Fibroblast of gingiva (primary cell): ENCODE measurements at regions not wholly inside any gene's neighbourhood (a gene's known extent, or its start where the extent isn't known, plus 50 kb on each side); places are given as distances from the start of the nearest gene placed in this dataset.
"Not testable (repeated sequence)": the region's sequence is repeated elsewhere in the genome, so short reads cannot be mapped to it uniquely, and the experiment has no call there.

Experiments used
- DNase-seq: peaks from one replicate; pipeline ENCODE4 v3.0.0-alpha.2; 2011; ENCODE audit warnings: low read depth

DNA sequence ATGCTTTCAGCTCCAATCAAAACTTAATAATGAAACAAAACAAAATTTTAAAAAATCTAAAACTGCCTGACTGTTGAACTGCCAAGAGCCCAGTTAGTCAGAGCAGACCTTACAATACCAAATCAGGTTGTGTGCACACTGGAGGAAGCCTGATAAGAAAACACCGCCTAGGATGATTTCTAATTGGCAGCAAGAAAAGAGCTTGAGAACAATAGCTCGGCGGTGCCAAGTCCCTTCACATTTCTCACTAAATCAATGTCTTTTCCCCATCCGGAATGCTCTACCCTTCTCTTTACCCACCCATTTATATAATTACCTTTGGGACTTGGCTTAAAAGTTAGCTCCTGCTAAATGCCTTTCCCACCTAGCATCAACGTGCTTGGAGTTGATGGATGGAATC is 256.7 kb downstream of the C12orf75 start:
- no peak for DNase-seq

DNA sequence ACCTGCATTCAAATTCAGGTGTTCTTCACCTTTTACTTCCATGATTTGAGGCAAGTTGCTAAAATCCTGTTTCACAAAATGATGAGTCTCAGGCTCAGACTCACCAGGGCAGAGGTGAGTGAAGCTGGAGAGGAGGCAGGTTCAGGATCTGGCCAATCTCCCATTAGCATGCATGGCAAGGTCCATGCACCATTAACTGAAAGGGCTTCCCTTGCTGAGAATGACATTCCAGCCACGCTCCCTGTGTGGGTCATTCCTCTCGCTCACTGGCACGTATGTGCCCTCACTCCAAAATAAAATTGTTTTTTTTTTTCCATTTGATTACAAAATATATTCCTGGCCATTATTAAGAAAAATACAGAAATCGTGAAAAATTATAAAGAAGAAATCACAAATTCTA is 257.6 kb downstream of the C12orf75 start:
- DNase-seq, result no peak

DNA sequence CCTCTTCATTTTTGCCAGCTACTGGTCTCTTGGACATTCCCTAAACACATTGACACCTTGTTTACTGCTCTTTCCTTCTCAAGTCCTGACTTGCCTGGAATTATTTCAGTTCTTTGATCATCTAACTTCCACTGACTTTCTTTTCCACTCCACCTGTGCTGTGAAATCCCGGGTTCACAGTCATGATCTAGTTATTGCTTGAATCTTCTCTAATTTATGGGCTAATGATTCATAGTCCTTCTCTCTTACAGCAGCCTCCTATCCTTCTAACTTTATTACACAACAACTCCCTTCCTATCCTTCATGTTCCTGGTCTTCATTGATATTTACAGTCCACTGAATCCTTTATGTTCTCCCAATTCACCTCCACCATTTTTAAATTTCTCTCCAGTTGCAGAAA is 260.1 kb downstream of the C12orf75 start:
- DNase-seq, result no peak

DNA sequence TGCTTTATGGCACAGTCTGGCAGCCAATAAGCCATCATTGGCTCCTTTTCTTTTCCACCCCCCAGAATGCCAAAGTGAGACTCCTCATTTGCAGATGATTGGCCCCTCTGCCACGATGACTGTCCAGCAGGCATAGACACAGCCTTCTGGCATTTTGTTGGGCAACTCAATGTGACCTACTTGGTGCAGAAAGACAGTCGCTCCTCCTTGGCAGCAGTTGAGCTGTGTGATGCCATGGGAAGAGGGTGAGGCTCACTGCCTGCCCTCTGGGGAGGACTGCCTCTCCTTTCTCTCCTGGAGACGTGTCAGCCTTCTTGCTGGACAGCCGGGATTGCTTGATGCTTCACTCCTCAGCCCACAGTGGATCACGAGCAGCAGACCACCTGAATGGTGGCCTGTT is 264.9 kb downstream of the C12orf75 start:
- no peak for DNase-seq

DNA sequence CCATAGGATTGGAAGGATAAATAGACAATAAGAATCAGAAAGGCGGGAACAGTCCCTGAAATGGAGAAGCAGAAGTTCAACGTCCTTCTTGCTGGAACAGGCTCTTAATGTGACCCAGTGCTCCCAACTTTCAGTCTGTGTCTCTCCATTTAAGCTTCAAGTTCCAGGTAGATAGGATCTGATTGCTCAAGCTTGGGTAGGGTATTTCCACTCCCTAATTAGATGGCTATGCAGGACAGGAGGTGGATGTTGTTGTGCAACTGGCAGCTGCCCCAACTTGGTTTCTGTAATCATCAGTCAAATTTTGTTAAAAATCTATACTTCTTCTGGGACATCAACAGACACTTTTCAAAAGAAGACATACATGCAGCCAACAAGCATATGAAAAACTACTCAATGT is 266.2 kb downstream of the C12orf75 start:
- no peak for DNase-seq

DNA sequence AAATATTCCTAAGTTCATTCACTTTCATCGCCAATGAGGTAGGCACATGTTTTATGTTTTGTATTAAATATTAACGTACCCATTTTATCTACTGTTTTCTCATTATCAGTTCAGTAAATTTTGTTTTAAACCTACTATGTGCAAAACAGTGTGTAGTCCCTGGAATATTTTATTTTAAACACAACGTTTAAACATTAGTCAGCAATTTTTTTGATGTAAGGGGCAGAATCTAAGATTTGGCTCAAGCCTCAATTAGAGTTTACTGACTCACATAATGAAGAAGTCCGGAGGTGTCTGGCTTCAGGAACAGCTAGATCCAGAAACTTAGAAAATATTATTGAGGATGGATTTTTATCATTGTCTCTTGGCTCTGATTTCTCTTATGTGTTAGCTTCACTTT is 267.5 kb downstream of the C12orf75 start:
- no peak for DNase-seq

DNA sequence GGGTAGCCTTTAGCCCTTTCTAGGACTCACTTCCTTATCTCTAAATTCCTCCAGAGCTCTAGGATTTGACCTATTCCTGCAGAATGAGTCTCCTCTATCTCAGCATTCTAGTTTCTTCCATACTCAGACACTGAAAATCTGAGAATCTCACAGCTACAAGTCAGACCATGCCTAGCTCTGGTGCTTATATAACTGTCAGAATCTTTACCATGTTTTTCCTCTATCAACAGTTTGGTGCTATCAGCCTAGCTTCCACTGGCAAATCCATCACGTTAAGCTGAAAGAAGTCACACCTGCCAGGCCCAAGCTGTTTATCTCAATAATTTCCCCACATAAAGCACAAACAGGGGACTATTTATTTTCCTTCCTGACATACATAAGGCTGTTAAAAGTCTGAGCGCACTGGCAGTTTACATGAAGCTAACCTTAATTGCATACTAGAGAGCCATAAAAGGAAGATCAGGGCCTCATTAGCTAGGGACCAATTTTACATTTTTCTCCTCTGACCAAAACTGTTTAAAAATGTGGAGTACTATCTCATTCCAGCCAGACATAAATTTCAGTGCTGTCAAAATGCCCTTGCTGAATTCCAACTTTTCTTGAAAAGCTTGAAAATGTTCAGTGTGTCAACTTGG is 270.5 kb downstream of the C12orf75 start:
- DNase-seq, result no peak

DNA sequence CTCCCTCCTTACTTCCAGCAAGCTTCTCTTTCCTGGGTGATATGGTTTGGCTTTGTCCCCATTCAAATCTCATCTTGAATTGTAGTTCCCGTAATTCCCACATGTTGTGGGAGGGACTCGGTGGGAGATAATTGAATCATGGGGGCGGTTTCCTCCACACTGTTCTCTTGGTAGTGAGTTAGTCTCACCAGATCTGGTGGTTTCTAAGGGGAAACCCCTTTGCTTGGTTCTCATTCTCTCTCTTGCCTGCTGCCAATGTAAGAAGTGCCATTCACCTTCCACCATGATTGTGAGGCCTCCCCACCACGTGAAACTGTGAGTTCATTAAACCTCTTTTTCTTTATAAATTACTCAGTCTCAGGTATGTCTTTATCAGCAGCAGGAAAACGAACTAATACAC is 271.8 kb downstream of the C12orf75 start:
- not testable (repeated sequence) for DNase-seq

DNA sequence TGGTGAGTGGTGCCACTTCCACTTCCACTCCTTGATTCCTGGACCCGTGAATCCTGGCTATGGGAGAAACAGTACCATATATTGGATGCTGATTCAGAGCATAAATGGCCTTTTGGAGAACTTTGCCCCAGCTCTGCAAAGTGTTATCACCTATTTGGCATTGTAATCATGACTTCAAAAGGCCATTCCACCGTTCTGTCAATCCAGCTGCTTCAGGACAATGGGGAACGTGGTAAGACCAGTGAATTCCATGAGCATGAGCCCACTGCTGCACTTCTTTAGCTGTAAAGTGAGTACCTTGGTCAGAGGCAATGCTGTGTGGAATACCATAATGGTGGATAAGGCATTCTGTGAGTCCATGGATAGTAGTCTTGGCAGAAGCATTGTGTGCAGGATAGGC is 273.8 kb downstream of the C12orf75 start:
- DNase-seq, result not testable (repeated sequence)

DNA sequence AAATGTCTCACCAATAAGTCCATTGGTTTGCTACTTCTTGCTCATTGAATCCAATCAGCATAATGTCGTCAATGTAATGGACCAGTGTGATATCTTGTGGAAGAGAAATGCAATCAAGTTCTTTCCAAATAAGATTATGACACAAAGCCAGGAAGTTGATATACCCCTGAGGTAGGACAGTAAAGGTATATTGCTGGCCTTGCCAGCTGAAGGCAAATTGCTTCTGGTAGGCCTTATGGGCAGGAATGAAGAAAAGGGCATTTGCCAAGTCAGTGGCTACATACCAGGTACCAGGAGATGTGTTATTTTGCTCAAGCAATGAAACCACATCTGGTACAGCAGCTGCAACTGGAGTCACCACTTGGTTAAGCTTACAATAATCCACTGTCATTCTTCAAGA is 276.1 kb downstream of the C12orf75 start:
- not testable (repeated sequence) for DNase-seq

DNA sequence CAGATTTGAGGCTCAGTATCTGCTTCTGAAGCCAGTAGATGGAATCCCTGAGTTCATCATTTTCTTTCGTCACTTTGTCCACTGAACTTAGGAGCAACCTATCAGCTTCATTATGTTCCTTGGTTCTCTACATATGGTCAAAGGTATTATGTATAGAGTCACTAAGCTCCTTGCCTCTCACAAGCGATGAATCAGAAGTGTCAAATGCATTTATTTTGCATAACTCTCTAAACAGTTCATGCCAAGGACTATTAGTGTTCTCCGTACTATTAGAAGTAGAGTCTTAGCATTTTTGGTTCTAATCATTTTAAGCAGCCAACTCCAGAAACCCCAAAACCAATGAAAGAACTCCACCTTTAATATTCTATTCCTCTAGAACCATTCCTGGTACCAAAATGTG is 278.5 kb downstream of the C12orf75 start:
- DNase-seq, result not testable (repeated sequence)

DNA sequence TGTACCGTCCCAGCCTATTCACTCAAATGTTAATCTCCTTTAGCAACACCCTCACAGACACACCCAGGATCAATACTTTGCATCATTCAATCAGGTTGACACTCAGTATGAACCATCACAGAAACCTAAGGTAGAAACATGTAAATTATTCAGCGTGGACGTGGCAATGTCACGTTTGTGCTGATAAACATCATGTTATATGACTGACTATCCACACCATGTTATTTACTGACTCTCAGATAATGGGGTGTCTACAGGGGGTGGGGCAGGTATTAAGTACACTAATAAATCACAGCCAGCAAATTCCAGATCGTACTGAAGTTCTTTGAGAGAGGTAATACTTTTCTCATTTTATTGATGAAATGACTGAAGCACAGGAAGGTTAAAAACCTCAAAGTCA is 280.0 kb downstream of the C12orf75 start:
- DNase-seq, result no peak

DNA sequence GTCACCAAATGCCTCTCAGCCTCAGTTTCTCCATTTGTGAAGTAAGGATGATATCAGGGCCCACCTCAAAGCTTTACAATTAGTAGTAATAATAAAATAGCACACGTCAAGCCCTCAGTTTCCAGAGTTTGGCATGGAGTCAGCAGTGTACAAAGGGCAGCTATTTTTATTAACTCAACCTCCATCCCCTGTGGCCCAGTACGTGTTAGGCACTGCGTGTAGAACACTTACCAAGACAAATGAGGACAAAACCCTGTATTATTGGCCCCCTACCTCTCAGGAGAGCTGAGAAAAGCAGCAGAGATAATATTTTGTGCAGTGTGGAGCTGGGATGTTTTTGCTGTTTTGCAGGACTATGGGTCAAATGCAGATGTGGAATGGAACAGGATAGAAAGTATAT is 280.8 kb downstream of the C12orf75 start:
- no peak for DNase-seq

DNA sequence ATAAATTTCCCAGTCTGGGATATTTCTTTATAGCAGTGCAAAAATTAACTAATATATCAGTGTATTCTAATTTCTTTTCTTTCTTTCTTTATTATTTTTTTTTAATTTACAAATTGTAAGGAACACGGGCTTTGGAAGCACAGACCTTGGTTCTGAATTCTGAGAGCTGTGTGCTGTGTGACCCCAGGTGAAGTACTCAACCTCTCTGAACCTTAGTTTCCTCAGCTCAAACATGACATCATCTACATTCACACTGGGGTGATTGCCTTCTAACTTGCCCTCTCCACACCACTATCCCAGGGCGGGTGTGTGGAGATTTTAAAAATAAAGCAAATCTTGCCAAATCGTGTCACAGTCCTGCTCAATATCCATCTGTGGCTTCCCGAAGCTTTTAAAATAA is 282.8 kb downstream of the C12orf75 start:
- no peak for DNase-seq

DNA sequence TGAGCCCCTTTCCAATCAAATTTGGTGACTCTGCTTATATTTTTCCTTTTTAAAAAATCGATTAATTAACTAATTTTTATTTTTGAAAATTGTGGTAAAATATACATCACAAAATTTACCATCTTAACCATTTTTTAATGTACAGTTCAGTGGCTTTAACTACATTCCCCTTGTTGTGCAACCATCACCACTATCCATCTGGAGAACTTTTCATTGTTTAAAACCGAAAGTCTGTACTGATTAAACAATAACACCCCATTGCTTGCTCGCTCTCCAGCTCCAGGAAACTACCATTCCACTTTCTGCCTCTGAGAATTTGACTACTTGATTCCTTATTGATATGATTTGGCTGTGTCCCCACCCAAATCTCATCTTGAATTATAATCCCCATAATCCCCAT is 283.4 kb downstream of the C12orf75 start:
- no peak for DNase-seq

DNA sequence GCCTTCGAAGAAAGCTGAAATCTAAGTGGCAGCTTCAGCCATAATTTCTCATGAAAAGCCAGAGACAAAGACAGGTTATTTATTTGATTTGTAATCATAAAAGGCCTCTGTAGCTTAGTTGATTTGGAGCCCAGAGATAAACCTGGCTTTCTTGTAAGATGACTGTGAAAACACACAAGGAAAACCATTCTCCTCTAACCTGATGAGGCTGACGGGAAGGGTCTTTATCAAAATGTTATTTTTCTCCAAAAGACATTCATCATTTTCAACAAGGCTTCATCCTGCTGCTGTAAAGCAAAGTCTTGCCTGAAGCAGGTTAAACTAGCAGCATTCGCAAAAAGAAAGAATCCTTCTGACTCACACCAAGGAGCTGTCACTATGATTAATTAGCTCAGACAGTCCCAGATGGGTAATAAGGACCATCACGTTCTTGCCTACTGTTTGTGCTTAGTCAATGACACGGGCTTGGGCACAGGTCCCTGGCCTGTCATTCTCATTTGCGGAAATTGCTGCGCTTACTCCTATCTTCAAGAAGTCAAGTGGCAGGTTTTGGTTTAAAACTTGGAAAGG is 286.6 kb downstream of the C12orf75 start:
- no peak for DNase-seq

DNA sequence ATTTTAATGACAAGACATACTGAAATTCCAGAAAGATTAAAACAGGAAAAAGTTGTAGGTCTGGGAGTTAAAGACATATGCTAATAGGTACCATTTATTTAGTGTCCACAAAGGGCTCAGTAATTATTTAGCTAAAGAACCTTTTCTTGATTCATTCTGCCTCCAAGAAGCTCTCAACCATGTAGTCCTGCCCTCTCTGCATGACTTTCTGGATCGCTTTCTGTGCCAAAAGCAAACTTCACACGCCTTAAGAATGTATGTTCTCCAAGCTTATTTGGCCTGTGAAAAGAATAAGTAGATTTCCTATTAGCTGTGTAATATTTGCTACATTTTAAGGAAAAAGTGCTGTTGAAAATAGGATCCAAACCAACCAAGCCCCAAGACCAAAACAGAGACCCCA is 291.7 kb downstream of the C12orf75 start:
- no peak for DNase-seq

DNA sequence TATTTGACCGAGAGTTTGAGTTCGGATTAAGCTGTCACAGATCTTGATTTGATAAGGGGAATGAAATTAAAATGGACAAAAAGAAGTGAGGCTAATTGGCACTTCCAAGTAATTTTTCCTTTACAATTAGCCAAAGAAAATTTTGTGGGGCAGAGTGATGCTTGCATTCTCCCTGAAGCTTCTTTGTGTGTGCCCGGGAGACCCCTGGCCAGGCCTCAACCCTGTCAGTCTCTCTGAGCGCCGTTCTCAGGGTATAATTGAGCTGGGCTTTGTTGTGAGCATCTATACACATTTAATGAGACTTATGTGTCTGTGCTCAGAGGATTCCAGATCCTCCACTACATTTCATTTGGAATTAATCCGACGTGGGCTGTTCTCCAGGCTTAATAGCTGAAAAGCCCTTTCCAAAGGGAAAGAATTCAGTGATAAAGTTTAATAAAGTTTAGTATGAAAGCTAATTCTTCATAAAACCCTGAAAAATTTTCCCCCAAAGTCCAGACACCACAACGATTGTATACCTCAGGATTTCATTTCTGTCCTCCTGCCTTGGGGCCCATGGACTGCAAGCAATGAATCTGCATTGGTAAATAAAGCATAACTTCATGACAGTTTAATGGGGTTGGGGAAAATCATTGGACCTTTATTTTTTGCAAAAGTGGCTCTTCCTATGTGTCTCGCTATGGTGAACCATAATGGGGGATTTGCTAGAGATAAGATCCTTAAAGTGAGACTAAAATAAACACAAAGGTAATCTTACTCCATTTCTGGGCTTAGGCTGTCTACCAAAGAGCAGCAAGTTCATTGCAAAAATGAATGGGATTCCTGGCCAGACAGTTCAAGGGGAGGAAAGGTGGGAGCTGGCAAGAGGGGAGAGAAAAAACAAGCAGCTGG is 292.6 kb downstream of the C12orf75 start:
- DNase-seq, result no peak

DNA sequence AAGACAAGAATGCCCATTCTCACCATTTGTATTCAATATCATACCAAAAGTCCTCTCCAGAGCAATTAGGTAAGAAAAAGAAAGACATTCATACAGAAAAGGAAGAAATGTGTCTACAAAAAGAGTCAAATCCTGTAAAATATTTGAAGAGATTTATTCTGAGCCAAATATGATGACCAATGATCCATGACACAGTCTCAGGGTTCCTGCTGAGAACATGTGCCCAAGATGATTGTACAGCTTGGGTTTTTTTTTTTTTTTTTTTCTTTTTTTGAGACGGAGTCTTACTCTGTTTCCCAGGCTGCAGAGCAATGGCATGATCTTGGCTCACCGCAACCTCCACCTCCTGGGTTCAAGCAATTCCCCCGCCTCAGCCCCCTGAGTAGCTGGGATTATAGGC is 296.2 kb downstream of the C12orf75 start:
- no peak for DNase-seq

DNA sequence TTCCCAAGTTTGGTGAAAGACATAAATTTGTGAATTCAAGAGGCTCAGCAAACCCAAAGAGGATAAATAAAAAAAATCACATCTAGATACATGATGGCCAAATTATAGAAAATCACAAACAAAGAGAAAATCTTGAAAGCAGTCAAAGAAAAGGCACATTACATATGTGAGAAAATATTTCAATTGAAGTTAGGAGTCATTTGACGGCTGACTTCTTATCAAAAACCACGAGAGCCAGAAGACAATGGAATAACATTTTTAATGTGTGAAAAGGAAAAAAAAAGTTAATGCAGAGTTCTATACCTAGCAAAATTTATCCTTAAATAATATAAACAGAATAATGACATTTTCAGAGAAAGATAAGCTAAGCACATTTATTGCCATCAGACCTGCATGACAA is 307.0 kb downstream of the C12orf75 start:
- DNase-seq, result no peak

DNA sequence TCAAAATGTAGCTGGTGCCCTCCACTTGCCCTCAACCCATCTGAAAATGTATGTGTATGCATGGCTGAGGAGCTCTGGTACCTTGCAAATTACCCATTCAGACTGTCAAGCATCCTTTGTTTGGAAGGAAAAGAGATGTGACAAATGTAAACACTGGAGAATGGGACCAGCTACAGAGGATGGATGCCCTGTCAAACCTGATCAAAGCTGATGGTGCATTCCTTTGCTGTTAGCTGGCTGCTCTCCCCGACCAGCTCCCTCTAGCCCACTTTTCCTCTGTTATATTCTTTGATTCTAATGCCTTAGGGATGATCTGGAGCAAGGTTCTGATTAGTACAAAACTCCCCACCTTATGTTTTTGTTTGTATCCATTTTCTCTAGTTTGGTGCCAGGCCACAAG is 310.3 kb downstream of the C12orf75 start:
- no peak for DNase-seq

DNA sequence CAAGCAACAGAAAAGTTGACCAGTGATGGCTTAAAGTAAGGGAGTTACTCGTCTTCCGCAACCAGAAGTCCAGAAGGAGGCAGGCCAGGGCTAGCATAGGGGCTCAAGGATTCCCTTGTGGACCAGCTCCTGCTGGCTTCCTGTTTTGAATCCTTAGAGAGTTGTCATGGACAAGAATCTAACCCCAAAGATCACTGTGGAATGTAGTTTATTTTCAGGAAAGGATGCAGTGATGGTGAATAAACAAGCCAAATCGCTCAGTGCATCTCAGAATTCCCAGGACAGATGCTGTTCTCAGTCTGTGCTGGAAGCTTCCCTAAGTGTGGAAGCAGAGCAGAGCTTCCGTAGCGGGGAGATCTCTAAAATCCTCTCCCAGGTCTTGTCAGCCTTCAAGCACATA is 311.3 kb downstream of the C12orf75 start:
- no peak for DNase-seq

DNA sequence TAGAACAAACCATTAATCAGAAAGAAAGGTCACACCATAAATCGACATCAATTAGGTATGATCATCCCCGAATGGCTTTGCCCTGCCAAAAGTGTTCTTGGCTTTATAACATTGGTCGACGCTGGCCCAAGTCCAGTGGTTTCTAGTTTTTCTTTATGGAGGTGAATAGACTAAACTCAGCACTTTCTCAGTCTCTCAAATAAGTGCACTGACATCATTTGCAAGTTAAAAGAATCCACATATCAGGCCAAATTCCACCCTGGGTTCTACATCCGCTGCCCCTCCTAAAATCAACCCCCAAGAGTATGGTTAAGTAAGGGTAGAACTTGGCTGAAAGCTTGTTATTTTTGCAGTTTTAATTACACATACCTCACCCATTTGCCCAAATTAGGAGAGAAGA is 314.3 kb downstream of the C12orf75 start:
- DNase-seq, result no peak
